Stimulated activated naive CD8-positive, alpha-beta T cell treated with anti-CD3 and anti-CD28 coated beads, Interleukin-15, amount 100 ng/mL, for 72 hours (primary cell): ENCODE measurements at regions not wholly inside any gene's neighbourhood (a gene's known extent, or its start where the extent isn't known, plus 50 kb on each side); places are given as distances from the start of the nearest gene placed in this dataset.

ENCODE experiments used
- ATAC-seq: fragments of 150-1000 bp; cut with Tn5 transposase; 2 replicates; pipeline ENCODE4 v1.10.0; 2021; ENCODE audit warnings: mild to moderate bottlenecking, moderate library complexity
- DNase-seq, 2 donors: peaks; one replicate each; pipeline ENCODE4 v3.0.0; 2021 to 2022
- H3K27ac Mint-ChIP-seq, 2 donors: one replicate each; pipeline ENCODE4 v1.8.0; 2022; ENCODE audit warnings: mild to moderate bottlenecking in 2 of 2, mixed read lengths in 2 of 2, moderate library complexity in 2 of 2
- H3K27me3 Mint-ChIP-seq: one replicate; pipeline ENCODE4 v1.8.0; 2022; ENCODE audit warnings: mixed read lengths
- H3K4me1 Mint-ChIP-seq: one replicate; pipeline ENCODE4 v1.8.0; 2022; ENCODE audit warnings: mild to moderate bottlenecking, mixed read lengths
- H3K4me3 Mint-ChIP-seq, 2 donors: one replicate each; pipeline ENCODE4 v1.8.0; 2022; ENCODE audit warnings: mild to moderate bottlenecking in 2 of 2, mixed read lengths in 2 of 2, moderate library complexity in 1 of 2
- H3K9me3 Mint-ChIP-seq, 2 donors: one replicate each; pipeline ENCODE4 v1.8.0; 2022; ENCODE audit warnings: mixed read lengths in 2 of 2

DNA sequence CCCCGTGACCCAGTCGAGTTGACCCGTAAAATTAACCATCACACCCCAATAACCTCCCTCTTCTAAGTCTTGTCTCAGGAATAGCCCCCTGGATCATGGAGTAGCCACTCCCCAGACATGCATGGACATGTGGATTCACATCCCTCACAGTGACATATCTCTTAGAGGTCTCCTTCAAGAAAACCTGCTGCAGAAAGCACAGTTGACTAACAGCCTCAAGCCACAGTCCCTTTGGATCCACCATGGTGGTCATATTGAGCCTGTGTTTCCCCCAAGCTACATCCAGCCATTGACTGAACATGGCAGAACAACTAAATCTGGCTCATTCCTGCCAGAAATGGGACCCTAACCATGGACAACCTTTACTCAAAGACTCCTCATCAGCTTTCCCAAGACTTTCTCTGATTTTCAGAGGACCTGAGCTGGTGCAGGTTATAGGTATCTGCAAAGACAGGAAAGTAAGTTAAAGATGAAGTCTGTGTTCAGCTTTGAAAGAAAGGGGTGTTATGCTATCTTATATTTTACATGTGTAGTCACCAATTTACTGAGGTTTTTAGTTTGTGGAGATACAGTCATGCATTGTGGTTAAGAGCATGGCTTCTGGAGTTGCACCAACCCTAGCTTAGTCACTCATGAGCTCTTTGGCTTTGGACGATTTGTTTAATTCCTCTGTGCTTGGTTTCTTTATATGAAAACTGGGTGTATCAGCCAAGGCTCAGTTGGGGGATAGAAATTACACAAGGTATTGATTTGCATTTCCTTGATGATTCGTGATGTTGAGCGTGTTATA lies 219.1 kb downstream of the MYLK4 start:
- Mint-ChIP-seq H3K27ac (no peak overlapping the region), H3K9me3 (peaks cover 0 to 12% of the 10 kb centered on the region in 2 donors), H3K4me1 (no peaks in the 10 kb centered on the region), H3K4me3 (no peak overlapping the region), H3K27me3 (peaks cover 81% of the 10 kb centered on the region)
- ATAC-seq = peak; percentile 48
- DNase-seq = no peak

GRCh38 chr6:2529211-2529719 lies 221.5 kb downstream of the MYLK4 start:
- Mint-ChIP-seq H3K27ac (no peak overlapping the region), H3K4me1 (no peaks in the 10 kb centered on the region), H3K4me3 (no peak overlapping the region), H3K27me3 (peaks cover 57% of the 10 kb centered on the region), H3K9me3 (peaks cover 2 to 15% of the 10 kb centered on the region in 2 donors)
- DNase-seq (no peak), ATAC-seq (no peak)

- Mint-ChIP-seq H3K27ac (no peak overlapping the region), H3K4me1 (no peaks in the 10 kb centered on the region), H3K9me3 (peaks cover 10 to 26% of the 10 kb centered on the region in 2 donors), H3K27me3 (peaks cover 58% of the 10 kb centered on the region), H3K4me3 (no peak overlapping the region)
- no peak for ATAC-seq
- DNase-seq = no peak
Measured at GRCh38 chr6:2528156-2528555, 222.6 kb downstream of the MYLK4 start.

DNA sequence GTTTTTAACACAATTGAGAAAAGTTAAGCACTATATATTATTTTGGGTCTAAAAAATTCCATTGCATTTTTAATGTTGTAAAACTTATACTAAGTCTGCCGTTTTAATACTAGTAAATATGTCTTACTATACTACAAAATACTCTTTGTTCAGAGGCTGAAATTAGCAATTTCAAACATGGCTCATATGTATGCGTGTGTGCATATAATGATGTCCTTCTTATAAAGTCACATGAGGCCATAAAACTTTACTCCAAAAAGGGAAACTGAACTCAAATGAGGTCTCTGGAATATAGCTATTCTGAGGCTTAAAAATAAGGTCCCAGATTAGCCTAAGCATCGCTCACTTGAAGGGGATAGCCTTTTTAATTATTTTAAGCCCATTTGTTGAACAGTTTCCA lies 224.0 kb downstream of the MYLK4 start:
- H3K4me1 Mint-ChIP-seq = peaks cover 9% of the 10 kb centered on the region
- DNase-seq = no peak
- peaks cover 63% of the 10 kb centered on the region for H3K27me3 Mint-ChIP-seq
- H3K27ac Mint-ChIP-seq = no peak overlapping the region
- H3K4me3 Mint-ChIP-seq = no peak overlapping the region
- ATAC-seq = no peak
- peaks cover 19 to 35% of the 10 kb centered on the region in 2 donors for H3K9me3 Mint-ChIP-seq

- peaks cover 9% of the 10 kb centered on the region for H3K4me1 Mint-ChIP-seq
- no peak overlapping the region for H3K4me3 Mint-ChIP-seq
- H3K27ac Mint-ChIP-seq = no peak overlapping the region
- no peak for DNase-seq
- H3K9me3 Mint-ChIP-seq = peaks cover 24 to 32% of the 10 kb centered on the region in 2 donors
- no peak for ATAC-seq
- peaks cover 50% of the 10 kb centered on the region for H3K27me3 Mint-ChIP-seq
Measured at GRCh38 chr6:2524090-2524489, 226.6 kb downstream of the MYLK4 start.

GRCh38 chr6:2523061-2523460 lies 227.7 kb downstream of the MYLK4 start:
- DNase-seq (no peak), ATAC-seq (no peak)
- peaks cover 24 to 39% of the 10 kb centered on the region in 2 donors for H3K9me3 Mint-ChIP-seq
- no peak overlapping the region for H3K27ac Mint-ChIP-seq
- H3K27me3 Mint-ChIP-seq = peaks cover 46% of the 10 kb centered on the region
- H3K4me1 Mint-ChIP-seq = peaks cover 9% of the 10 kb centered on the region
- no peak overlapping the region for H3K4me3 Mint-ChIP-seq

- Mint-ChIP-seq H3K4me1 (peaks cover 9% of the 10 kb centered on the region), H3K27ac (no peak overlapping the region), H3K9me3 (peaks cover 24 to 39% of the 10 kb centered on the region in 2 donors), H3K27me3 (peaks cover 41% of the 10 kb centered on the region), H3K4me3 (no peak overlapping the region)
- ATAC-seq = no peak
- DNase-seq = no peak
Measured at GRCh38 chr6:2522521-2522920, 228.2 kb downstream of the MYLK4 start.

DNA sequence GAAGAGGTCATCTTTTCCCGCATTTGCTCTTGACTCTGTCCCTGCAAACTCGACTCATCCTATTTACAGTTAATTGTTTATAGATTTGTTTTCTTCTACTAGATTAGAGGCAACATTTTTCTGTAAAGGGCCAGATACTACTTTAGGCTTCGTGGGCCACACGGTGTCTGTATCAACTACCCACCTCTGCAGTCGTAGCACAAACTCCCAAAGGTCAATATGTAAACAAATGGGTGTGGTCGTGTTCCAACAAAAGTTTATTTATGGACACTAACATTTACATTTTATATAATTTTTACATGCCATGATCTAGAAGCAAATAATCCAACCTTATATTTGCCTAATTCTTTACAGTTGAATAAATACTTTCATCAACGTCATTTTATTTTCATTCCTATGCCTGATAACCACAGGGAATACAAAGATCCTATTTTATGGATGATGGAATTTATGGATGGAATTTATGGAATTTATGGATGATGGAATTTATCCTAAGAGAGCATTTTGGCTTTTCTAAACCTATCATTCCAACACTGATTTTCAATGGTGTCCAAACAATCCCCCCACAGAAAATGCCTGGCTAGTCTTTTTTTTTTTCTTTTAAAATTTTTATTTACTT lies 232.8 kb downstream of the MYLK4 start:
- Mint-ChIP-seq H3K4me1 (peaks cover 8% of the 10 kb centered on the region), H3K27me3 (peaks cover 39% of the 10 kb centered on the region)

GRCh38 chr6:2517401-2517800 lies 233.3 kb downstream of the MYLK4 start:
- ATAC-seq (no peak), DNase-seq (no peak)
- no peak overlapping the region for H3K27ac Mint-ChIP-seq
- H3K9me3 Mint-ChIP-seq = peaks cover 9 to 17% of the 10 kb centered on the region in 2 donors
- peaks cover 2% of the 10 kb centered on the region for H3K4me1 Mint-ChIP-seq
- H3K4me3 Mint-ChIP-seq = no peak overlapping the region
- H3K27me3 Mint-ChIP-seq = peaks cover 35% of the 10 kb centered on the region

More for the DNA sequence above, 232.8 kb downstream of the MYLK4 start:
- DNase-seq = no peak
- Mint-ChIP-seq H3K9me3 (peaks cover 12 to 23% of the 10 kb centered on the region in 2 donors), H3K27ac (no peak overlapping the region), H3K4me3 (no peak overlapping the region)
- ATAC-seq = no peak

- ATAC-seq (no peak), DNase-seq (no peak)
- no peak overlapping the region for H3K27ac Mint-ChIP-seq
- peaks cover 5 to 16% of the 10 kb centered on the region in 2 donors for H3K9me3 Mint-ChIP-seq
- no peak overlapping the region for H3K4me3 Mint-ChIP-seq
- peaks cover 32% of the 10 kb centered on the region for H3K27me3 Mint-ChIP-seq
- H3K4me1 Mint-ChIP-seq = no peaks in the 10 kb centered on the region
Measured at GRCh38 chr6:2516059-2516458, 234.7 kb downstream of the MYLK4 start.

DNA sequence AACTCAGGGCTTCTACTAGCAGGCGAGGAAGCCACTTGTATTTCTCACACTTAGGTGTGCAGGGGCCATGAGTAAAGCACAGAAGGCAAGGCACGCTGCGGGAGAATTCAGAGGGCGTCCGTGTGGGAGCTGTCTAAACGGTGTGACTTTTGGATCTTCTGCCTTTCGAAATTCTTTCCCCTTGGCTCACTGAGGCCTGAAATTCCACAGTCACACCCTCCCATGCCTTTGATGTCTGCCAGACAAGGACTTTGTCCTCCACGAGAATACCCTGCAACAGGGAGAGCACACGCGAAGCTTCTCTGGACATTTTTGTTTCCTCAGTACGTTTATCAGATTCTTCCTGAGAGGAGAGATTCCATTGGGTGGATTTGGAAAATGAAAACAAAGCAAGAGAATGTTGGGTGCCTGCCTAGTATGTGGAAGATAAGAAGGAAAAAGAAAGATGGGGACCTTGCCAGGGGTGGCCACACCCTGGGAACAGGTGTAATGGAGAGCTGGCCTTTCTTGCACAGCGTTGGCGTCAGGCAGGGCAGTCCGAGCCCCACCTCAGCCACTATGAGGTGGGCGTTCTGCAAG lies 235.7 kb downstream of the MYLK4 start:
- H3K27ac Mint-ChIP-seq = no peak overlapping the region
- no peak for ATAC-seq
- DNase-seq = no peak
- peaks cover 25% of the 10 kb centered on the region for H3K27me3 Mint-ChIP-seq
- no peaks in the 10 kb centered on the region for H3K4me1 Mint-ChIP-seq
- H3K9me3 Mint-ChIP-seq = peaks cover 0 to 10% of the 10 kb centered on the region in 2 donors
- H3K4me3 Mint-ChIP-seq = no peak overlapping the region

DNA sequence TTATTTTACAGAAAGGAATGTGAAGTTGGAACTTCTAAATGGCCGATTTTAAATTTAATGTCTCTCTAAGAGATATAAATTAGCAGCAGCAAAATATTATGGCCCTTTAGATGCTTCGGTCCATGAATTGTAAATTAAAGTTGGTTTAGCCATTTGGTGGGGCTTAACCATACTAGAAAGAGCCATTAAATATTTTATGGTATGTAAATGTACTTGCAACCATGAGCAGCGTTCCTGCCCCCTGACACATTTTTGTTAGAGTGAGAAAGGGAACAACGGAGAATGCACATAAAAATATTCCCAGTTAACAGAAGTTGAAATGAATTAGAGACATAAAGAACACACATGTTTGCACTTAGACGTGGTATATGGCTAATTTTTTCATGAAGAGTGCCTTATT lies 237.9 kb downstream of the MYLK4 start:
- DNase-seq = no peak
- Mint-ChIP-seq H3K4me1 (no peaks in the 10 kb centered on the region), H3K9me3 (no peaks in the 10 kb centered on the region), H3K27me3 (peaks cover 27% of the 10 kb centered on the region), H3K27ac (no peak overlapping the region), H3K4me3 (no peak overlapping the region)
- ATAC-seq = no peak

- DNase-seq (no peak), ATAC-seq (no peak)
- no peaks in the 10 kb centered on the region for H3K9me3 Mint-ChIP-seq
- no peaks in the 10 kb centered on the region for H3K4me1 Mint-ChIP-seq
- peaks cover 52% of the 10 kb centered on the region for H3K27me3 Mint-ChIP-seq
- H3K4me3 Mint-ChIP-seq = no peak overlapping the region
- H3K27ac Mint-ChIP-seq = no peak overlapping the region
Measured at GRCh38 chr6:2510316-2510715, 240.4 kb downstream of the MYLK4 start.

GRCh38 chr6:2509711-2510110 lies 241.0 kb downstream of the MYLK4 start:
- ATAC-seq (no peak), DNase-seq (no peak)
- Mint-ChIP-seq H3K9me3 (no peaks in the 10 kb centered on the region), H3K27me3 (peaks cover 58% of the 10 kb centered on the region), H3K4me3 (no peak overlapping the region), H3K4me1 (no peaks in the 10 kb centered on the region), H3K27ac (no peak overlapping the region)

- peaks cover 52% of the 10 kb centered on the region for H3K27me3 Mint-ChIP-seq
- H3K9me3 Mint-ChIP-seq = no peaks in the 10 kb centered on the region
- H3K4me3 Mint-ChIP-seq = no peak overlapping the region
- no peak for DNase-seq
- no peak overlapping the region for H3K27ac Mint-ChIP-seq
- no peak for ATAC-seq
- no peaks in the 10 kb centered on the region for H3K4me1 Mint-ChIP-seq
Measured at GRCh38 chr6:2508071-2508470, 242.7 kb downstream of the MYLK4 start.

DNA sequence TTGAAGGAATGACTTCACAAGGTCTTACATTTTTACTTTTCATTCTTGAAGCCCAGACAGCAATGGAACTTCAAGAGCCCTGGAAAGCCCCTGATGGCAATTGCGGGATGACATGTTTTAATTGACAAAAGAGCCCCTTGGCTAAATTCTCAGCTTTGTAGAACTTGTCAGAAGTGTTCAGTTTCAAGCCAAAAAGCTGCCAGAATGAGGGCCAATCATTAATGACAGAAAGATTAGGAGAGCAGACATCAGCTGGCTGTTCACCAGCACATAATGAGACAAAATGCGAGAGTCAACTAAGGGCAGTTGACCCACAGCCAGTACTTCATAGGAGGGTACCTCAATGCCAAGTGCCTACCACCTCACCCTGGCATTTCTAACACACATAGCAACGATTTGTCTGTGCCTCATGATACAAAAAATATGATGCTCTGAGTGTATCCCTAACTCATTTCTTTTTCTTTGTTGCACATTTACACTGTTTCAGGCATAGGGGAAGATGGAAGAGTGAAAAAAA lies 243.1 kb downstream of the MYLK4 start:
- H3K27ac Mint-ChIP-seq = no peak overlapping the region
- ATAC-seq = no peak
- no peak overlapping the region for H3K4me3 Mint-ChIP-seq
- H3K27me3 Mint-ChIP-seq = peaks cover 50% of the 10 kb centered on the region
- DNase-seq = no peak
- H3K9me3 Mint-ChIP-seq = no peaks in the 10 kb centered on the region
- H3K4me1 Mint-ChIP-seq = no peaks in the 10 kb centered on the region
